ENCODE measurements at regions not wholly inside any gene's neighbourhood (a gene's known extent, or its start where the extent isn't known, plus 50 kb on each side); places are given as distances from the start of the nearest gene placed in this dataset.

GRCh38 chr2:71893646-71894045 is 254.0 kb downstream of the CYP26B1 start:
- no peaks in the 10 kb centered on the region for H3K79me2 ChIP-seq (ENCODE audit: low read length)
- H3K27ac ChIP-seq (ENCODE audit: low read length), result no peak overlapping the region
- H2AFZ ChIP-seq (ENCODE audit: low read length), result no peak overlapping the region
- H3K4me2 ChIP-seq (ENCODE audit: low read depth, low read length), result no peak overlapping the region
- no peaks in the 10 kb centered on the region for H4K20me1 ChIP-seq (ENCODE audit: insufficient read depth, low read length)
- H3K4me3 ChIP-seq (ENCODE audit: low read length), result no peak overlapping the region
- H3K9me3 ChIP-seq (replicated peaks; ENCODE audit: insufficient read depth, low read length), result no peaks in the 10 kb centered on the region
- TF ChIP-seq EZH2phosphoT487 (IDR thresholded peaks at IDR 0.05; ENCODE audit: low read length), result no peak
- no peak for TF ChIP-seq EZH2 (optimal IDR thresholded peaks at IDR 0.05; ENCODE audit: low read depth, low read length)
- no peak for TF ChIP-seq CTCF (IDR thresholded peaks at IDR 0.05; ENCODE audit: low read length)
- H3F3A ChIP-seq (ENCODE audit: insufficient read depth, low read length), result no peaks in the 10 kb centered on the region
- DNase-seq, result no peak
- no peaks in the 10 kb centered on the region for H3K27me3 ChIP-seq (replicated peaks; ENCODE audit: insufficient read depth, low read length)
- H3K9me2 ChIP-seq (replicated peaks; ENCODE audit: insufficient read depth, low read length), result no peaks in the 10 kb centered on the region
- no peak overlapping the region for H3K9ac ChIP-seq (ENCODE audit: low read length)
- no peaks in the 10 kb centered on the region for H3K4me1 ChIP-seq (ENCODE audit: low read length)
- no peaks in the 10 kb centered on the region for H3K36me3 ChIP-seq (replicated peaks; ENCODE audit: insufficient read depth, low read length)

GRCh38 chr2:71892896-71893295 is 254.8 kb downstream of the CYP26B1 start:
- H3K9me3 ChIP-seq (replicated peaks; ENCODE audit: insufficient read depth, low read length), result no peaks in the 10 kb centered on the region
- H2AFZ ChIP-seq (ENCODE audit: low read length), result no peak overlapping the region
- no peaks in the 10 kb centered on the region for H3K36me3 ChIP-seq (replicated peaks; ENCODE audit: insufficient read depth, low read length)
- no peak overlapping the region for H3K27ac ChIP-seq (ENCODE audit: low read length)
- no peak overlapping the region for H3K9ac ChIP-seq (ENCODE audit: low read length)
- H3K4me1 ChIP-seq (ENCODE audit: low read length), result no peaks in the 10 kb centered on the region
- H3K9me2 ChIP-seq (replicated peaks; ENCODE audit: insufficient read depth, low read length), result no peaks in the 10 kb centered on the region
- H3F3A ChIP-seq (ENCODE audit: insufficient read depth, low read length), result no peaks in the 10 kb centered on the region
- TF ChIP-seq EZH2phosphoT487 (IDR thresholded peaks at IDR 0.05; ENCODE audit: low read length) (no peak), CTCF (IDR thresholded peaks at IDR 0.05; ENCODE audit: low read length) (no peak), EZH2 (optimal IDR thresholded peaks at IDR 0.05; ENCODE audit: low read depth, low read length) (no peak)
- H3K27me3 ChIP-seq (replicated peaks; ENCODE audit: insufficient read depth, low read length), result no peaks in the 10 kb centered on the region
- H3K4me2 ChIP-seq (ENCODE audit: low read depth, low read length), result no peak overlapping the region
- H3K79me2 ChIP-seq (ENCODE audit: low read length), result no peaks in the 10 kb centered on the region
- no peak for DNase-seq
- H4K20me1 ChIP-seq (ENCODE audit: insufficient read depth, low read length), result no peaks in the 10 kb centered on the region
- no peak overlapping the region for H3K4me3 ChIP-seq (ENCODE audit: low read length)

GRCh38 chr2:71892423-71892730 is 255.3 kb downstream of the CYP26B1 start:
- DNase-seq, result no peak
- H3F3A ChIP-seq (ENCODE audit: insufficient read depth, low read length), result no peaks in the 10 kb centered on the region
- no peaks in the 10 kb centered on the region for H3K79me2 ChIP-seq (ENCODE audit: low read length)
- no peak overlapping the region for H2AFZ ChIP-seq (ENCODE audit: low read length)
- no peak overlapping the region for H3K9ac ChIP-seq (ENCODE audit: low read length)
- no peaks in the 10 kb centered on the region for H3K27me3 ChIP-seq (replicated peaks; ENCODE audit: insufficient read depth, low read length)
- no peak overlapping the region for H3K27ac ChIP-seq (ENCODE audit: low read length)
- no peaks in the 10 kb centered on the region for H3K9me3 ChIP-seq (replicated peaks; ENCODE audit: insufficient read depth, low read length)
- no peaks in the 10 kb centered on the region for H4K20me1 ChIP-seq (ENCODE audit: insufficient read depth, low read length)
- no peak overlapping the region for H3K4me3 ChIP-seq (ENCODE audit: low read length)
- no peaks in the 10 kb centered on the region for H3K36me3 ChIP-seq (replicated peaks; ENCODE audit: insufficient read depth, low read length)
- no peaks in the 10 kb centered on the region for H3K4me1 ChIP-seq (ENCODE audit: low read length)
- no peak overlapping the region for H3K4me2 ChIP-seq (ENCODE audit: low read depth, low read length)
- no peak for TF ChIP-seq EZH2phosphoT487 (IDR thresholded peaks at IDR 0.05; ENCODE audit: low read length)
- no peak for TF ChIP-seq CTCF (IDR thresholded peaks at IDR 0.05; ENCODE audit: low read length)
- TF ChIP-seq EZH2 (optimal IDR thresholded peaks at IDR 0.05; ENCODE audit: low read depth, low read length), result no peak
- H3K9me2 ChIP-seq (replicated peaks; ENCODE audit: insufficient read depth, low read length), result no peaks in the 10 kb centered on the region

Data from MM.1S (cell line).